ENCODE measurements at regions not wholly inside any gene's neighbourhood (a gene's known extent, or its start where the extent isn't known, plus 50 kb on each side); places are given as distances from the start of the nearest gene placed in this dataset.
"Not testable (repeated sequence)": the region's sequence is repeated elsewhere in the genome, so short reads cannot be mapped to it uniquely, and the experiment has no call there.

DNA sequence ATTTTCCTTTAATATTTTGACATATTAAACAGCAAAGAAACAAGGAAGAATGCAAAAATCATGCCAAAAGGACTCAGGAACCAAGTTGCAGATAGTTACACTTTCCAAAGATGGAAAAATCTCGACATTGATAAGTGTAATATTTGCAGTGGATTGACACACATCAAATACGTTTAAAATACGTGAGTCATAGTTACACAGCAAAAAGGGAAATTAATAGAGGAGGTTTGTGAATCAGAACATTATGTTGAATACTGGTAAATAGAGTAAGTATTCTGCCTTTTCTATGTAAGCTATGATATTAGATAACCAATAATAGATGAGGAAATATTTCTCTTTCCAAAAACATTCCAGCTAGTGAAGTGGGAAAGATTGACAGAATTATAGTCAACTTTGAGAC, 1761.3 kb upstream of the IGFBP7 start:
- Mint-ChIP-seq H3K36me3 (ENCODE audit: unreplicated experiment) (no peaks in the 10 kb centered on the region), H3K27ac (ENCODE audit: unreplicated experiment) (no peak overlapping the region), H3K27me3 (ENCODE audit: unreplicated experiment) (no peaks in the 10 kb centered on the region), H3K4me1 (ENCODE audit: unreplicated experiment) (no peaks in the 10 kb centered on the region), H3K9me3 (ENCODE audit: unreplicated experiment) (no peaks in the 10 kb centered on the region), H3K4me3 (ENCODE audit: unreplicated experiment) (no peak overlapping the region)
- no peak for DNase-seq (ENCODE audit: extremely low spot score, unreplicated experiment)
- TF ChIP-seq, protein P1, sequence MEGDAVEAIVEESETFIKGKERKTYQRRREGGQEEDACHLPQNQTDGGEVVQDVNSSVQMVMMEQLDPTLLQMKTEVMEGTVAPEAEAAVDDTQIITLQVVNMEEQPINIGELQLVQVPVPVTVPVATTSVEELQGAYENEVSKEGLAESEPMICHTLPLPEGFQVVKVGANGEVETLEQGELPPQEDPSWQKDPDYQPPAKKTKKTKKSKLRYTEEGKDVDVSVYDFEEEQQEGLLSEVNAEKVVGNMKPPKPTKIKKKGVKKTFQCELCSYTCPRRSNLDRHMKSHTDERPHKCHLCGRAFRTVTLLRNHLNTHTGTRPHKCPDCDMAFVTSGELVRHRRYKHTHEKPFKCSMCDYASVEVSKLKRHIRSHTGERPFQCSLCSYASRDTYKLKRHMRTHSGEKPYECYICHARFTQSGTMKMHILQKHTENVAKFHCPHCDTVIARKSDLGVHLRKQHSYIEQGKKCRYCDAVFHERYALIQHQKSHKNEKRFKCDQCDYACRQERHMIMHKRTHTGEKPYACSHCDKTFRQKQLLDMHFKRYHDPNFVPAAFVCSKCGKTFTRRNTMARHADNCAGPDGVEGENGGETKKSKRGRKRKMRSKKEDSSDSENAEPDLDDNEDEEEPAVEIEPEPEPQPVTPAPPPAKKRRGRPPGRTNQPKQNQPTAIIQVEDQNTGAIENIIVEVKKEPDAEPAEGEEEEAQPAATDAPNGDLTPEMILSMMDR (IDR thresholded peaks at IDR 0.05): no peak

DNA sequence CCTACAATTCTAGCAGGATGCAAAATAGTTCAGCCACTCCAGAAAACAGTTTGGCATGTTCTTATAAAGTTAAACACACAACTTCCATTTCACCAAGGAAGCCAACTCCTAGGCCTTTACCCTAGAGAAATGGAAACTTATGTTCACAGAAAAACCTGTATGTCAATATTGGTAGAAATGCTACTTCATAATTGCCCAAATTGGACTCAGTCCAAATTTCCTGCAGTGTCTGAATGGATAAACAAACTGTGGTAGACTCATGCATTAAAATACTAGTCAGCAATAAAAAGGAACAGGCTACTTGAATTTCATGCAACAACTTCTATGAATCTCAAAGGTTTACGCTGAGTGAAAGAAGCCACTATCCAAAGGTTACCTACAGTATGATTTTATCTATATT, 1738.8 kb upstream of the IGFBP7 start:
- no peaks in the 10 kb centered on the region for H3K36me3 Mint-ChIP-seq (ENCODE audit: unreplicated experiment)
- peaks cover 2% of the 10 kb centered on the region for H3K9me3 Mint-ChIP-seq (ENCODE audit: unreplicated experiment)
- no peak overlapping the region for H3K4me3 Mint-ChIP-seq (ENCODE audit: unreplicated experiment)
- H3K27ac Mint-ChIP-seq (ENCODE audit: unreplicated experiment): no peak overlapping the region
- DNase-seq (ENCODE audit: extremely low spot score, unreplicated experiment): no peak
- TF ChIP-seq, protein P1 (IDR thresholded peaks at IDR 0.05): no peak
- no peaks in the 10 kb centered on the region for H3K4me1 Mint-ChIP-seq (ENCODE audit: unreplicated experiment)
- no peaks in the 10 kb centered on the region for H3K27me3 Mint-ChIP-seq (ENCODE audit: unreplicated experiment)

DNA sequence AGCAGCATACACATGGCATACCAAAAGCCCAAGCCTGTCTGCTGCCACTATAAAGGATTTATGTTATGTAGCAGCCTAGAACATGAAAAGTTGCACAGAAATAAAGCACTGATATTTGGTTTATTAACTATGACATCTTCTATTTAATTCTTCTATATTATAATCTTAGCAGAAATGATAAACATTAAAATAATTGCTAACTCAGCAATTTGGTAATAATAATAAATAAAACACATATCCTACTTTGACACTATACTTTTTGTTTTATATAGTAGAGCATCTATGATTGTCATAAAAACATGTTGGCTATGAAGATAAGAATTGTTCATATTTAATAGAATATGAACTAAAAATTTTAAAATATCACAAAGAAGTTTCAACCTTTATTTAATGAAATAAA, 1733.3 kb upstream of the IGFBP7 start:
- no peak overlapping the region for H3K4me3 Mint-ChIP-seq (ENCODE audit: unreplicated experiment)
- H3K36me3 Mint-ChIP-seq (ENCODE audit: unreplicated experiment): no peaks in the 10 kb centered on the region
- TF ChIP-seq, protein P1 (IDR thresholded peaks at IDR 0.05): no peak
- H3K9me3 Mint-ChIP-seq (ENCODE audit: unreplicated experiment): no peaks in the 10 kb centered on the region
- no peak overlapping the region for H3K27ac Mint-ChIP-seq (ENCODE audit: unreplicated experiment)
- no peaks in the 10 kb centered on the region for H3K27me3 Mint-ChIP-seq (ENCODE audit: unreplicated experiment)
- no peaks in the 10 kb centered on the region for H3K4me1 Mint-ChIP-seq (ENCODE audit: unreplicated experiment)
- no peak for DNase-seq (ENCODE audit: extremely low spot score, unreplicated experiment)

DNA sequence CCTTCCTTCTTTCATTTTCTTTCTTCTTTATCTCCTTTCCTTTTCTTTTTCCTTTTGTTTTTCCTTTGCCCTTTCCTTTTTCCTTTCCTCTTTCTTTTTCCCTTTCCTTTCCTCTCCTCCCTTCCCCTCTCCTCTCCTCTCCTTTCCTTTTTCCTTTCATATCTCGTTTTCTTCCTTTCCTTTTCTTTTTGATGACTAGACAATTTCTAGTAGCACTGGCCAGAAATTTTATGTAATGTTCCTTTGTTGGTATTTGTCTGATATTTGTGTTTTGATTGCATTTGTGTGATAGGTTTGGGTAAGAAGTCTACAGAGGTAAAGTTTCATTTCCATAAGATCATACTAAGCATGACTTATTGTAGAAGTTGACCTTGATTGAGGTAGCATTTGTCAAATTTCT, 1722.9 kb upstream of the IGFBP7 start:
- H3K4me1 Mint-ChIP-seq (ENCODE audit: unreplicated experiment): no peaks in the 10 kb centered on the region
- H3K27me3 Mint-ChIP-seq (ENCODE audit: unreplicated experiment): peaks cover 4% of the 10 kb centered on the region
- H3K27ac Mint-ChIP-seq (ENCODE audit: unreplicated experiment): no peak overlapping the region
- H3K36me3 Mint-ChIP-seq (ENCODE audit: unreplicated experiment): no peaks in the 10 kb centered on the region
- no peaks in the 10 kb centered on the region for H3K9me3 Mint-ChIP-seq (ENCODE audit: unreplicated experiment)
- no peak for DNase-seq (ENCODE audit: extremely low spot score, unreplicated experiment)
- TF ChIP-seq, protein P1 (IDR thresholded peaks at IDR 0.05): no peak
- no peak overlapping the region for H3K4me3 Mint-ChIP-seq (ENCODE audit: unreplicated experiment)

DNA sequence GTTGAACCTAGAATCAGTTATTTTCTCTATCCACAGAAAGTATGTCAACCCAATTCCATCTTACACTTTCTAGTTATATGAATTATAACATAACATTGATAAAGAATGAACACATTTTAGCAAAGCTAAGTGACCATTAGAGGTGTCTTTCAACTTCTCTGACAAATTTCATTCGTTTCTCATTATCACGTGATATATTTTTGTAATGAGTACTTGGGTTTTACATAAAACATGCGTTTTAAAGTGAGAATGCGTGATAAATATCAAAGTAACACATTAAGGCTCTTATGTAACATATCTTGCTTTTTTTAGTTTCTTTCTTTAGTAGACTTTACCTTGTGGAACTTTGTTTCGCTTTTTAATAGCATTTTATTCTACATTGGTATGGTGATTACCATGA, 1715.1 kb upstream of the IGFBP7 start:
- Mint-ChIP-seq H3K27ac (ENCODE audit: unreplicated experiment) (no peak overlapping the region), H3K4me1 (ENCODE audit: unreplicated experiment) (no peaks in the 10 kb centered on the region), H3K36me3 (ENCODE audit: unreplicated experiment) (no peaks in the 10 kb centered on the region), H3K9me3 (ENCODE audit: unreplicated experiment) (no peaks in the 10 kb centered on the region), H3K4me3 (ENCODE audit: unreplicated experiment) (no peak overlapping the region), H3K27me3 (ENCODE audit: unreplicated experiment) (no peaks in the 10 kb centered on the region)
- DNase-seq (ENCODE audit: extremely low spot score, unreplicated experiment): no peak
- TF ChIP-seq, protein P1 (IDR thresholded peaks at IDR 0.05): no peak

DNA sequence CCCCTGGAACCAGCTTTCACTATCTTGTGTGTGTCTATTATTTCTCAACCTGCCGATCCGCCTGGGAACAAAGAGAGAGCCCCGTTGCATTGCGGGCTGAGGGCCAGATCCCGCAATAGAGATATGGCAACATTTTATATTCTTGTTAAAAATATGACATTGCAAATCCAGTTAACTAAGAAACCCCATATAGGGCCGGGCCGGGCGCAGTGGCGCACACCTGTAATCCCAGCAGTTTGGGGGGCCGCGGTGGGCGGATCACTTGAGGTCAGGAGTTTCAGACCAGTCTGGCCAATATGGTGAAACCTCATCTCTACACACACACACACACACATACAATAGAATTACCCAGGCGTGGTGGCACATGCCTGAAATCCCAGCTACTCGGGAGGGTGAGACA, 1708.4 kb upstream of the IGFBP7 start:
- not testable (repeated sequence) for H3K36me3 Mint-ChIP-seq (ENCODE audit: unreplicated experiment); H3K9me3 Mint-ChIP-seq (ENCODE audit: unreplicated experiment); H3K4me3 Mint-ChIP-seq (ENCODE audit: unreplicated experiment)

More for the DNA sequence above, 1708.4 kb upstream of the IGFBP7 start:
- not testable (repeated sequence) for DNase-seq (ENCODE audit: extremely low spot score, unreplicated experiment); H3K27me3 Mint-ChIP-seq (ENCODE audit: unreplicated experiment); H3K27ac Mint-ChIP-seq (ENCODE audit: unreplicated experiment); H3K4me1 Mint-ChIP-seq (ENCODE audit: unreplicated experiment)

Measured in osteocyte (in vitro differentiated cells).